ENCODE measurements at regions not wholly inside any gene's neighbourhood (a gene's known extent, or its start where the extent isn't known, plus 50 kb on each side); places are given as distances from the start of the nearest gene placed in this dataset.

DNA sequence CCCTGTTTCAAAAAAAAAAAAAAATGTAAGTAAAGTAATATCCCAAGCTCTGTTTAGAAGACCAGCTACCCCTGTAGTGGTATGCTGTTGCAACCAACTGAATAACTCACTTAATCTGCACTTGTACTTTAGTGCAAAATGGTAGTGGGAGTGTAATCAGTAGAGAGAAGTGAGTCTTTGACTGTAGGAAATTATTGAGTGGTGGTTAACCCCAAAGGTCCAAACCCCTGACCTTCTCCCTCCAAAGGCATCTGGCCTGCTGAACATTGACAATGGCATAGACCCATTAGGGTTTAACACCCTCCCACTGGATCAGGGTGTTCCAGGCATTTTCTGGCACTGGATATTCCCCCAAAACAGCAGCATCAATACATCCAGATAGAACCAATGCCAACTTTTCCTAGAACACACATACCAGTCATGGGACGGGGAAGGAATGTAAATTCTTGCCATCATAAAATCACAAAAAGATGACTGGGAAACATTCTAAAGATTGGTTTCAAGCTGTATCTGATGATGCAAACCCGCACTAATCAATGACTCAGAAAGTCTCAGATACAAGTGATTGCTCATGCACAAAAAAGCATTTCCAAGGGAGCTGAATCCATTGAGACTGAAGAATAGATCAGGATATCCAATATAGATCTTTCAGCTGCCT lies 110.3 kb downstream of the MRPL39 start:
- TF ChIP-seq BHLHE40 (IDR thresholded peaks at IDR 0.05; ENCODE audit: low read depth, low read length) (no peak), POLR2A (IDR thresholded peaks at IDR 0.05; ENCODE audit: low read depth, low read length) (no peak), FOS (IDR thresholded peaks at IDR 0.05; ENCODE audit: low read depth, low read length) (no peak)
- TF ChIP-seq, protein P1, sequence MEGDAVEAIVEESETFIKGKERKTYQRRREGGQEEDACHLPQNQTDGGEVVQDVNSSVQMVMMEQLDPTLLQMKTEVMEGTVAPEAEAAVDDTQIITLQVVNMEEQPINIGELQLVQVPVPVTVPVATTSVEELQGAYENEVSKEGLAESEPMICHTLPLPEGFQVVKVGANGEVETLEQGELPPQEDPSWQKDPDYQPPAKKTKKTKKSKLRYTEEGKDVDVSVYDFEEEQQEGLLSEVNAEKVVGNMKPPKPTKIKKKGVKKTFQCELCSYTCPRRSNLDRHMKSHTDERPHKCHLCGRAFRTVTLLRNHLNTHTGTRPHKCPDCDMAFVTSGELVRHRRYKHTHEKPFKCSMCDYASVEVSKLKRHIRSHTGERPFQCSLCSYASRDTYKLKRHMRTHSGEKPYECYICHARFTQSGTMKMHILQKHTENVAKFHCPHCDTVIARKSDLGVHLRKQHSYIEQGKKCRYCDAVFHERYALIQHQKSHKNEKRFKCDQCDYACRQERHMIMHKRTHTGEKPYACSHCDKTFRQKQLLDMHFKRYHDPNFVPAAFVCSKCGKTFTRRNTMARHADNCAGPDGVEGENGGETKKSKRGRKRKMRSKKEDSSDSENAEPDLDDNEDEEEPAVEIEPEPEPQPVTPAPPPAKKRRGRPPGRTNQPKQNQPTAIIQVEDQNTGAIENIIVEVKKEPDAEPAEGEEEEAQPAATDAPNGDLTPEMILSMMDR (conservative IDR thresholded peaks at IDR 0.05; ENCODE audit: low read depth, low read length), result no peak

Data from IMR-90 (cell line).